ENCODE measurements at regions not wholly inside any gene's neighbourhood (a gene's known extent, or its start where the extent isn't known, plus 50 kb on each side); places are given as distances from the start of the nearest gene placed in this dataset.

DNA sequence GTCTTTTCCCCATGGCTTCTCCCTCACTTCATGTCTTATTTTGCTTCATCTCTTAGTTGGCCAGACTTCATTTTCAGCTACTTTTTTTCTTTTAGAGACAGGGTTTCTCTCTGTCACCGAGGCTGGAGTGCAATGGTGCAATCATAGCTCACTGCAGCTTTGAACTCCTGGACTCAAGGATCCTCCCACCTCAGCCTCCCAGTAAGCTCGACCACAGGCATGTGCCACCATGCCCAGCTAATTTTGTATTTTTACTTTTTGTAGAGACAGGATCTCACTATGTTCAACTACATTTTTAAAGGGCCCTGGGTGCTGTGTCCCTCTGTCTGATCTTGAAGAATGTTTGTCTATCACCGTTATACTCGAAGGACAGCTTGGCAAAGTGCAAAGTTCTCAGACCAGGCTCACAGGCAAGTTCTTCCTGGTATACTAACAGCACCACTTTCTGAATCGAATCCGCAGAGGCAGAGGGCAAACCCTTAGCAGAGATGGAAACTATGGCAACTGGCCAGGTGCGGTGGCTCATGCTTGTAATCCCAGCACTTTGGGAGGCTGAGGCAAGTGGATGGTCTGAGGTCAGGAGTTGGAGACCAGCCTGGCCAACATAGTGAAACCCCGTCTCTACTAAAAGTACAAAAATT, 60.9 kb downstream of the SOWAHC start:
- TF ChIP-seq FOXA1 (IDR thresholded peaks at IDR 0.05) = no peak
- no peak for TF ChIP-seq NFRKB (IDR thresholded peaks at IDR 0.05)
- TF ChIP-seq SUZ12 (IDR thresholded peaks at IDR 0.05) = no peak
- no peak for TF ChIP-seq FOXK2 (IDR thresholded peaks at IDR 0.05)
- no peak for TF ChIP-seq SP1 (IDR thresholded peaks at IDR 0.05)
